ENCODE measurements at regions not wholly inside any gene's neighbourhood (a gene's known extent, or its start where the extent isn't known, plus 50 kb on each side); places are given as distances from the start of the nearest gene placed in this dataset.
A peak's percentile ranks its signal among the peaks of the same experiment; 100 is the strongest.
"Not testable (repeated sequence)": the region's sequence is repeated elsewhere in the genome, so short reads cannot be mapped to it uniquely, and the experiment has no call there.

DNA sequence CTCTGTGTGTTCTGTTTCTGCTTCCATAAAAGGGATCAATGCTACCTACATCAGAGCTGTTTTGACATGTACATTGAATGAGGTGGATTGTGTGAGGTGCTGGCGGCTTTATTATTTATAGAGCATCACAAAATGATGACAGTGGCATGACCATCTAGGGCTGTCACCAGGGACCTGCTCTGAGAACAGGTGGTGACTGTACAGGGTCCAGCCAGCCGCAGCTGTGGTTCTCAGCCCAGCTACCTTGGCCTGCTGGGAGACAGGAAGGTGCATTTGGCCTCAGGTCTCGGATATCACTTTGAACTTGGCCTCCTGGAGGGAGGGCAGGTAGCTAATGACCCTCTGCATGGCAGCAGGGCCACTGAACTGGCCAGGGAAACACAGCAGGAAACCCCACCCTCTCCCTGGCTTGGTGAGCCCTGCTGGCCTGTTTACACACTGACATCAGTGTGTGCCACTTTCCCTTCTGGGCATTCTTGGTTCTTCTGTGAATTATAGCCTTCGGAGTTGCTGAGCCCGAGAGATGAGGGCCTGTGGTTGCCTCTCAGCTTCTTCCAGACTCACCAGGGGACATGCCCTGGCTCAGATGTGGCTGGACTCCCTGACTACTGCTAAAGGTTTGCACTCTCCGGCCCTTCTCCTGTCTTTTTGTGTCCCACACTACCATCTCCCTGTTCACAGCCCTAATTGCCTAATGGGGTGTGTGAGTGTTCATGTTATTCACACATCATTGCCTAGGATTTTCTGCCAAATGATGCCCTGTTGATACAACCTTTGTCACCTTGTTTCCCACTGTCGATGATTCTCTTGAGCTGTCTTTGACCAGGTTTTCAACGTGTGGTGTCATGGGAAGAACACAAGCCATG is 109.2 kb upstream of the RAB12 start:
- DNase-seq = no peak

DNA sequence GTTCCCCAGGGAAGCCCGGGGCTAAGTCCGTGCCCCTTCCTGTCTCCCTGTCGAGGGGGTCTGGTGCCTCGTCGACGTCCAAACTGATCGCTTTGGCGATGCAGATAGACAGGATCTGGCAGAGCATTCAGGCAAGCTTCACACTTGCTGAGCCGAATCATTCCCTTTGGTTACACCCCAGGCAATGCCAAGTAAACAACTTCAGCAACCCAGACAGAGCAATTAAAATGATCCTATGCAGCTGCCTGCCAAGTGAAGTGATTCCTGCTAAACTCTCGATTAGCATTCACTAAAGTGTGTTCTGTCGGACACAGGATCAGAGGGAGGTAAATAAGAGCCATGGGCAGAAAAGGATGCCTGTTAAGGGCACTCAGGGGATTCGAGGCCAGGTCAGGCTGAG is 108.2 kb upstream of the RAB12 start:
- peak; percentile 10 for DNase-seq

DNA sequence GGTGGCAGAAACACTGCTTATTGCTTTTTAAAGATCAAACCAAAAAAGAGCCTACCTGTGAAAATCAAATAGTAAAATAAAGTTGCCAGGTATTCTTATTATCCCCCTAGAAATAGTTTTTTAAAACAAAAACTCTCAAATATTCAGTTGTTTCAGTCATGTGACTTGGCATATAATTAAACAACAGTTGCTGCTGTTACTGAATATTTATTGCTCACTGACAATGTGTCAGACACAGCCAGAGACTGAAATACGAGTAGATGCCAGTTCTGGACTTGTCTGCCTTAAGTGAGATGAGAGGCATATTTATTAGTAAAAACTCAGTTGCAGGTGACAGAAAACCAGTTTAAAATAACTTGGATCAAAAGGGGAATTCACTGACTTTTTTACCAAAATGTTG is 106.0 kb upstream of the RAB12 start:
- no peak for DNase-seq

DNA sequence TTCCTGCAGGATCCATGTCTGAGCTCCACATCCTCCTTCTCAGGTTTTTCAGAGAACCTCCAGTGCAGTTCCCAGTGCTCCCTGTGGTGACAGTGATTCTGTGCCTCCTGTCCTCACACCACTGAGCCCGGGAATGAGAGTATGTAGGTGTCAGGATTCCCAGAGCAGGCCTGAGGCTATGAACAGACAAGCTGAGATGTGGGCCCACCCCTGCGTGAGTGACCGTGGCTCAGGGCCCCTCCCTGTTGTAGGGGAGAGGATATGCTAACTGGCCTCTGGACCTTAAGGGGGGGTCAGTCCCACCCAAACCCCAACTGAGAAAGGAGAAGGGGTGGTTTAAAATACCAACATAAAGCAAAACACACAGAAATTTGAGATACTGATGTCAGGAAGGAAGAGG is 104.8 kb upstream of the RAB12 start:
- no peak for DNase-seq

DNA sequence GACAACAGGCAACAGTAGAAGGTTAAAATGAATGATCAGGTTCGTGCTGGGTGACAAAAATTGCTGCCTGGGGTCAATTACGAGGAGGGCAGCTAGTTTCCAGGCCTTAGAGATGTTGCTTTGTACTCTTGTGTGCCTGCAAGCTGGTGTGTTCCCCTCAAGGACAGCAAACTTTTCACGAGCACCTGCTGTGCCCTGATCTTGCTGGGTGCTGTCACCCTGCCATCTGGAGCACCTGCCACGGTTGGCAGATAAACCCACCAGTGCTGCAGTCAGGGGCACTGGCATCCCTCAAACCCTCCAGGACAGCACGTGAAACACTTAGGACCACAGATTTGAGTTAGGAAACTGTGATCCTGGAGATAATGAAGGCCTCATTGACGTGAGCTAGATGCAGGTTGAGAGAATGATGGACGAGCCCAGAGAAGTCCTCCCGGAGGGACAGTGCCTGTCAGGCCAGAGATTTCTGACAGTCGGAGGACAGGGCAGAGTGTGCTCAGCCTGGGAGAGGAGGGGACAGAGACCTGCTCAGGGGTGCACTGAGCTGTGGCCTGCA is 104.3 kb upstream of the RAB12 start:
- no peak for DNase-seq

DNA sequence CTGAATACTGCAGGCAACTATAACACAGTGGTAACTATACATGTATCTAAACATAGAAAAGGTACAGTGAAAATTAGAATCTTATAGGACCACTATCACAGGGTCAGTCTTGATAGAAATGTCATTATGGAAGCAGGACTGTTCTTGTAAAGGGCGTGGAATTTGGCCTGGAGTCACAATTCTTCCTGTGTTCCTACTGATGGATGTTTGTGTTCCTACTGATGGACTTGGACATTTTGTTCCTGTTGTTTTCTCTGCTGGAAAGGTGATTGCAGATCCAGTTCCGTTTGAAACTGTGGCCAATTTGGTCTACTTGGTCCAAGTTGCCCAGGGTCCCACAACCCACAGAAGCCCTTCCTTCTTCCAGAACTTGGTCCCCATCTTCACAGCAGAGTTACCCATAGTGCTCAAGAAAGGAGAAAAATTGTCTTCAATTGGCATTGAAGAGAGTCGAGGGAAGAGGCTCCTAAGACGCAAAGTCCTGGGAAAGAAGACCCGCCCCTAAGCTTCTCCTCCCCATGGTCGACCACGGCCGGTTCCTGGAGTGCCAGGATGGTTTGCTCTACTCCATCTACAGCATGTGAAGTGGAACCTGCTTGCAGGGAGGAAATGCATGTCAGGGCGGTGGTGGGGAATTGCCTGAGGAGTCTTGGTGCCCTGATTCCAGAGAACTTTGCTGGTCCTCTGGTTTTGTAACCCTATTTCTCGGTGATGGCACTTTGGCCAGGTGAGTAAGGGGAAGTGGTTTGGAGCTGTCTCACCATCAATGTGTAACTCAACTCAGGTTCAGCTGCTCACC is 102.8 kb upstream of the RAB12 start:
- DNase-seq = no peak

DNA sequence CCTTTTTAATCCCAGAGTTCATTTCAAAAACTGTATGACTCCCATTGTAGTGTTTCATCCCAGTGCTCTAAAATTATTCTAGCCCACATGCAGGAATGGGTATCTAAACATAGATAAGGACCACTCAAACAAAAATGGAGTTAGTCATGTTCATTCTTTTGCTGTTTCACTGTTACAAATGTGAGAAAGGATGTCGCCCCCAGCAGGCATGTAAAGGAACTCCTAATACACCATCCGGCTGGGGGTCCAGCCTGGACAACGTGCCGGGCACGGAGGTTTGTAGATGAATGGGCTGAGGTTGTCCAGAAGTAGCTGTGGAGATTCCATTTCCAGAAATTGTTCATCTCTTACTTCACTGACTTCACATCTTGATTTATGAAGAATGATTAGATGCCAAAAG is 101.9 kb upstream of the RAB12 start:
- no peak for DNase-seq

DNA sequence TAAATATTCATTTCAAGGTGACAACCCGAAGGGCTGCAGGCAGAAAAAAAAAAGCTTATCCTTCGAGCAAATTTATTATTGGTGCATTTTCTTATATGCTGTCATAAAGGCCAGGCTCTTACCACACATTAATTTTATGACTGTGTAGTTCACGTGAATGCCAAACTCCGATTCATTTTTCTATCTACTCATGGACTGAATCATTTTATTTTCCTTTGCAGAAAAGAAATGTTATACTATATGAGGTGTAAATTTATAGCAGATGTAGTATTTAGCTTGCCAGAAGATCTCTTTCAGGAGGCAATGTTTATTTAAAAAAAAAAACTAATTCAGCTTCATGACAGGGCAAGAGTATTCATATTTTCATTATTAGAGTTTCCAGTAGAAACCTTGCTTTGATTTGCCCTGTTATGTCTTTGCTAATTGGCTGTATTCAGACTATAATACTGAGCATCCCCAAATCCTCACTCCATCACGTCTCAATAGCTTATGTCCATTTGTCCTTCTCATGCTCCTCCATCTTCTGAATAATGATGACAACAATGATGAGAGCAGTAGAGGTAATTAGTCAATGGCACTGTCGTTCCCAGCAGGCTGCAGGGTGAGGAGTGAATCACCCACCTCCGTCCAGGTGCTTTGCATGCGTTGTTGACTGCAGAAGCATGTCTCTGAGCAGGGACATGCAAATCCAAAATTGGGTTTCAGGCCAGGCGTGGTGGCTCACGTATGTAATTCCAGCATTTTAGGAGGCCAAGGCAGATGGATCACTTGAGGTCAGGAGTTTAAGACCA is 101.1 kb upstream of the RAB12 start:
- no peak for DNase-seq

DNA sequence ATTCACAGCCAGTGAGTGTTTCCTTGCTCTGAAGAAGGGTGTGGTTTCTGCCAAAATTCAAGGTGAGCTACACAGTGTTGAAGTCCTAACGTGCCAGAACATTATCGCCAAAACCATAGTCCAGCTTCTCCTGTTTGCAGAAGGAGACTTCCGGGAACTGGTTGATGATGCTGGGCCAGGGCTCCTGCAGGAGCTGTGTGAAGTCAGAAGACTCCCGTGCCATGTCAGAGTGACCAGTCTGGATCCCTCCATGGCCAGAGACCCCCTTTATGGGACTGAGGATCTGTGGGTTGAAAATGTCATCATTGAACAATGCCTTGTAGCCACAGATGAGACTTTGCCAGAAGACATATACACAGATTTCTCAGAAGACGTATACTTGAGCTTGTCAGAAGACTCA is 96.0 kb upstream of the RAB12 start:
- no peak for DNase-seq

DNA sequence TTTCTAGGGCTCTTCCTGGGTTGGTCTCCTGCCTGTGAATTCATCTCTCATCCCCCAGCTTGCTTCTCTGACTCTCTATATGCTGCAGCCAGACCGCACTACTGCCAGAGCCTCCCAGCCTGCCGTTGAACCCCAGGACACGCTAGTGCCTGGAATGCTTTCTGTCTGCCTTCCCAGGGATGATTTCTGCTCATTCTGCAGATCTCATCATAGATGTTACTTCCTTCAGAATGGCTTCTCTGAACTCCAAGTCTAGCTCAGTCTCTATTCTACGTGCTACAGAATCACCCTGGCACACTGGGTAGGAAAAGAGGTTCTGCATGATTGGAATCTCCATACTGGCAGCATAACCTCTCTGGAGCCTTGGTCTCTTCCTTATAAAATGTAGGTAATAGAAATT is 94.8 kb upstream of the RAB12 start:
- no peak for DNase-seq

DNA sequence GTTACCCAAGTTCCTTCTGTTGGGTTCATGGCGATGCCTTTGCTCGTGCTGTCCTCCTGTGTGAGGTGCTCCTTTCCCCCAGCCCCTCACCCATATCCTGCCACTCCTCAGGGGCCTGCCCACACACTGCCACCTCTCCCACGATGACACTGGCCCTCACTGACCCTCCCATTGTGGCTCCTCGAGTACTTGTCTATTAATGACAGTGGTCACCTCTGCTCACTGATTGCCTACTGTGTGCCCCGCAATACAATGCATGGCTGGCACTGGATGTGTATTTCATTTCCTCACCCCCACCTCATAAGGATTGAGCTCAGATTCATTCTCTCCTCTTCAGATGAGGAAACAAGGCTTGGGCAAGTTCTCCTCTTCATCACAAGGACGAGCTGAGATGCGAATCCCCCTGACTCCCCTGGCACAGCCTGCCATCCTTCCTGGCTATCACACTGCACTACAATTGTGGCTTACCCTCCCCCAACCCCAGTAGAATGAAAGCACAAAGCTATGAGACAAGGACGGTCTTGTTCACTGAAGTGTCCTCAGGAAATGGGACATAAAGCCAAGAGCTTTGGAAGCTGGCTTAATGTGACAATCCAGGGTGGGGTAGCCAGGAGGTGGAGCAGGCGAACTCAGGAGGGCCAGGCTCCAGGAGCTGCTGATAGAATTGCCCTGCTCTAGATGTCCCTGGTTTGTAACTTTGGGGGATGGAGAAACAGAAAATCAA is 93.9 kb upstream of the RAB12 start:
- no peak for DNase-seq

DNA sequence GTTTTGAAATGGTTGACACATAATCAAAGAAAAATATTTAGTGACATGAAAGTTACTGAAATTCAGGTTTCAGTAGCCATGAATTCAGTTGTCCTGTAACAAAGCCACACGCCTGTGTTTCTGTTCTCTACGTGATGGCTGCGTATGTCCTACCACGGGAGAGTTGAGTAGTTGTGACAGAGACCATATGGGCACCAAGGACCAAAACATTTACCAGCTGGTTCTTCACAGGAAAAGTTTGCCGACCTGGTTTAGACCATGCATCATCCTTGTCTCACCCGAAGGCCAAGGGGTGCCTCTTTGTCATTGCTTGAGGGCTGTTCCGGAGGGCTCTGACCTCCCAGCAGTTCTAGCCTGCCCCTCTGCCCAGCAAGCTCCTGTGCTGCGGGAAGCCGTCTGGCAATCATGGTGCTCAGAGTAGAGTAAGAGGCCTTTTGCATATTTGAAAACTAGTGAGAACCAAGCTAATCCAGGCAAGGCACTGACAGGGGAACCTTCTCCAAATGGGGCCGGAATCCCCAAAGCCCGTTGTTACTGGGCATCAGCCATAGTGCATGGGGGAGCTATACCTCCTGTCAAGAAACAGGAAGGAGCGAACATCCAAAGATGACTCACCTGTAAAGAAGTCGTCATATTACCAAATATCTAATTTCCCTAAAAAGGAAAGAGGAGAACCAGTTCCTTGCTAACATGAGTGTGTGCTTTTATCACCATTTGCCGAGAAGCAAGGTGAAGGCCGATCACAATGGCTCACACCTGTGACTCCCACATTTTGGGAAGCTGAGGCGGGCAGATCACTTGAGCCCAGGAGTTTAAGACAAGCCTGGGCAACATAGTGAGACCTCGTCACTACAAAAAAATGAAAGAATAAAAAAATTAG is 92.6 kb upstream of the RAB12 start:
- DNase-seq = no peak

DNA sequence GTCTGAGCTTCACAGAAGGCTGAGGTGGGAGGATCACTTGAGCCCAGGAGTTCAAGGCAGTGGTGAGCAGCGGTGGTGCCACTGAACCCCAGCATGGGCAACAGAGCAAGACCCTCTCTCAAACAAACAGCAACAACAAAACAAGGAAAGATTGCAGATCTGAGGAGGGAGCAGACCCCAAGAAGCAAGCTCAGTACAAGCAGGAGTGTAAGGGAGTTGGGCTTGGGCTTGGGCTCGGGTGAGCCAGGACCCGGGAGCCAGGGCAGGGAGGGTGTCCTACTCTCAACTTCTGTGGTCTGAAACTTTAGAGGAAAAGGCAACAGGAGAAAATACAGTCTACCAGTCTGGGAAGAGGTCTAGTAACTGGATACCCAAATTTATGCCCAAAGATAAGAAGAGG is 92.0 kb upstream of the RAB12 start:
- no peak for DNase-seq

DNA sequence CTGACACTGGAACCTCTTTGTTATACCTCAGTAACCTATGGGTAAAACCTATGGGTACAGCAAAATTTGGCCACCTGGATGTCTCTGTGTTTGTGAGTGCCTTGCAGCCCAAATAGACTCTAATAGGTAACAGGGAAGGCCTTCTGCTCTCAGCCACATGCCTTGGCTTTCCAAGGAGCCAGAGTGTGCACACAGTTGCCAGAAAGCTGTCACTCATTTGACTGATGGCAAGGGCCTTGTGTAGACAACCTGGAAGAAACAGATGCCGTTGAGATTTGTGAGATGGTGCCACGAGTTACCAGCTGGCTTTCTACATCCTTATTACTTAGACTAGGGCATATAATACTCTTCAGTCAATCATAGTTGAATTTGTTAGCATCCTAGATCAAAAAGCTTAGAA is 90.1 kb upstream of the RAB12 start:
- no peak for DNase-seq

DNA sequence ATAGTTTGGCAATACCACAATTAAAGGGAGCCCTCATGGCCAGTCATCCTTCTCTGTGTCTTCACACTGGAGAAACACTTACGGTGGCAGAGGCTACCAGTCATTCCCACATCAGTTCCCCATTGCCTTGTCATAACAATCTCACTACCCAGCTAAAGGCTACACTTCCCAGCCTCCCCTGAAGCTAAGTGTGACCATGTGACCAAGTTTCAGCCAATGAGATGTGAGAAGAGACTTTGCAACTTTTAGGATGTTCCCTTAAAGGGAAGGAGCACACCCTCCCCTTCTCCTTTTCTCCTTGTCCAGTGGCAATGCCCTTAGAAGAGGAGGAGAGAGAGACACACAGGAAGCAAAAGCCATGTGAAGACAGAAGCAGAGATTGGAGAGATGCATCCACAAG is 89.0 kb upstream of the RAB12 start:
- DNase-seq = no peak

DNA sequence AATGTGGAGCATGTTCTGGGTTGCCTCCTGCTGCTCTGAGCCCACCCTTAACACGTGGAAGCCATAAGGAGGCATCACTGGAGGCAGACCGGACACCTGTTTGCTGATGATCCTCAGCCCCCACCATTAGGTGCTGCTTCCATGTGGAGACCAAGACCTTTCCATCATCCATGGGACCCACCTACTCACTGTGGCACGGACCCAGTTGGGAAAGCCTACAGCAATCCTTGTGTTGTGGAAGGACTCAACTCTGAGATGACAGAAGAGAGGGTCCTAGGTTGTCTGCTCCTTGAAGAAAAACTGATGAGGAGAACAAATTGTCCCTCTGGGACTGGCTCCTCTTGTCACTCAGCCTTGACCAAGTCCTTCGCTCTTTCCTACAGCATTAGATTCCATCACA is 86.5 kb upstream of the RAB12 start:
- DNase-seq = no peak

DNA sequence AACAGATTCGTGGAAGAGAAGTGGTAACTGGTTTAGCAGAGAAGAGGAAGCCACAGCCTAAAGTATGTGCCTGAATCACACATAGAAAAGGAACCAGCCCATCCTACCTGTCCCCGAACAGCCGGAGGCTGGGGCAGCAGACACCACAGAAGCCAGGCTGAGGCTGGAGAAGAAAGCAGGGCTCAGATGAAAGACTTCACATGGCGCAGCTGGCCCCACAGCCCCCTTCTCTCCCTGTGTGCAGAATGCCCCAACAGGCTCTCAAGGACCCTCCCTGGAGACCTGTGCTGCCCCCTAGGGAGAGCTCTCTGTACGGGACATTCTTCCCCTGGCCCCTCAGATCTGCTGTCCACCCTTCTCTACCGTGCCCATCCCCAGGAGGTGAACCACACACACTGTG is 83.5 kb upstream of the RAB12 start:
- no peak for DNase-seq

DNA sequence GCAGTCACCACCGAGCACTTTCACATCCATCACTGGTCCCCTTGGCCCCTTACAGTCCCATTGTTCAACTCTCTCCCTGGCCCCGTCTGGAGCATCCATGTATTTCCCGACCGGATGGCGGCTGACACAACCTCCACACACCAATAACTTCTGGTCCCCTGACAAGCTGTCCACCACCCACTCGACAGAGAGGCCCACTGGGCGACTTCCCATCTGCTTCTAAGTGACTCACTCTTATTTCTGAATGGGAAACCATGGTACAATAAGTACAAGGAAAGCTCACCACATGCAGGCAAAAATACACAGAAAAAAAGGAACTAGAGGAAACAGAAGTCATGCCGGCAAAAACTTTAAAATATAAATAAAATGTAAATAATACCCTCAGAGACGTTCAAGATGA is 82.9 kb upstream of the RAB12 start:
- DNase-seq = no peak

DNA sequence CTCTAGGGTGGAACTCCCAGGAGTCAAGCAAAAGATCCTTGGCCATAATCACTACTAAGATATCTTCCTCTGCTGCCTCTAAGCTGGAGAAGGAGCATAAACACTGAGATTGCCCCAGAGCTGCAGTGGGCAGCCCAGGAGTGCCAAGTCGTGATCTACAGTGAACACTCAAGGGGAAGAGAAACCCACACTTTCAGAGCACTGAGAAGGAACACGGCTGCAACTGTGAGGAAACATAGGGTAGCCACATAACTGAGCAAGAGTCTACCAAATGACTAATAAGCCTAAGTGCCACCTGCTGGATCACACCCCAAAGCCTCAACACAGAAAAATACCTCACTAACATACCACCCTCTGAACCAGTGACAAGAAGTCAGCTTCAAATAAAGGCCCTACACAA is 79.6 kb upstream of the RAB12 start:
- no peak for DNase-seq

DNA sequence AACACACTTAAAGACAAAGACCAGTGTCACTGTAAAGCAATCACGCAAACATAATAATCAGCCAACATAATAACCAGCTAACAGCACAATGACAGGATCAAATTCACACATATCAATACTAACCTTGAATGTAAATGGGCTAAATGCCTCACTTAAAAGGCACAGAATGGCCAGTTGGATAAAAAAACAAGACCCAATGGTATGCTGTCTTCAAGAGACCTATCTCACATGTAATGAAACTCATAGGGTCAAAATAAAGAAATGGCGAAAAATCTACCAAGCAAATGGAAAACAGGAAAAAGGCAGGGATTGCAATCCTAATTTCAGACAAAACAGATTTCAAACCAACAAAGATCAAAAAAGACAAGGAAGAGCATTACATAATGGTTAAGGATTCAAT is 78.2 kb upstream of the RAB12 start:
- DNase-seq = not testable (repeated sequence)

DNA sequence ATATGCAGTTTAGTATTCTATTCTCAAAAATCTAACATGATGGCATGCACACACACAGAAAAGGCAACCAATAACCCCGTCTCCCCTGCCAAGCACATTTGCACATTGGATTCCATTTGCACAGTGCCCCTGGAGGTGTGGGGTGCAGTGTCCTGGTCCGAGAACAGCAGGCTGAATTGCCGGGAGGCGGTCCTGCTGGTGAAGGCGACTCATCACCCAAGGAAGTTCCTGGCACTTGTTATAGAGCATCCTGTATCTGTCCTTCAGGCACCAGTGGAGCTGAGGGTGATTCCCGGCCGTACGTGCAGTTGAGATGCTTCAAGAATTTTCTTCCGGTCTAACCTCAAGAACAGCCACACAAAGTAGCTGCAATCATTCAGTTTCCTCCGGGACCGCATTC is 73.0 kb upstream of the RAB12 start:
- DNase-seq = no peak

Data from skin of body (tissue), 1 donor.